Loucy (cell line): ENCODE measurements at regions not wholly inside any gene's neighbourhood (a gene's known extent, or its start where the extent isn't known, plus 50 kb on each side); places are given as distances from the start of the nearest gene placed in this dataset.

Experiments
- EZH2phosphoT487 ChIP-seq: fragments of 200-600 bp; IDR thresholded peaks from 2 replicates; pipeline ENCODE4 v1.6.1; 2018; ENCODE audit warnings: antibody characterized with exemption, mild to moderate bottlenecking, moderate library complexity, borderline replicate concordance
- TF ChIP-seq, protein P1 (sequence below): fragments of 200-600 bp; sonication (generic); conservative IDR thresholded peaks from 2 replicates; pipeline ENCODE4 v1.5.1; 2014; ENCODE audit warnings: mild to moderate bottlenecking, antibody characterized with exemption, low read length

GRCh38 chr14:58752289-58752688 lies 114.5 kb downstream of the DACT1 start:
- TF ChIP-seq, protein P1, sequence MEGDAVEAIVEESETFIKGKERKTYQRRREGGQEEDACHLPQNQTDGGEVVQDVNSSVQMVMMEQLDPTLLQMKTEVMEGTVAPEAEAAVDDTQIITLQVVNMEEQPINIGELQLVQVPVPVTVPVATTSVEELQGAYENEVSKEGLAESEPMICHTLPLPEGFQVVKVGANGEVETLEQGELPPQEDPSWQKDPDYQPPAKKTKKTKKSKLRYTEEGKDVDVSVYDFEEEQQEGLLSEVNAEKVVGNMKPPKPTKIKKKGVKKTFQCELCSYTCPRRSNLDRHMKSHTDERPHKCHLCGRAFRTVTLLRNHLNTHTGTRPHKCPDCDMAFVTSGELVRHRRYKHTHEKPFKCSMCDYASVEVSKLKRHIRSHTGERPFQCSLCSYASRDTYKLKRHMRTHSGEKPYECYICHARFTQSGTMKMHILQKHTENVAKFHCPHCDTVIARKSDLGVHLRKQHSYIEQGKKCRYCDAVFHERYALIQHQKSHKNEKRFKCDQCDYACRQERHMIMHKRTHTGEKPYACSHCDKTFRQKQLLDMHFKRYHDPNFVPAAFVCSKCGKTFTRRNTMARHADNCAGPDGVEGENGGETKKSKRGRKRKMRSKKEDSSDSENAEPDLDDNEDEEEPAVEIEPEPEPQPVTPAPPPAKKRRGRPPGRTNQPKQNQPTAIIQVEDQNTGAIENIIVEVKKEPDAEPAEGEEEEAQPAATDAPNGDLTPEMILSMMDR, result no peak
- TF ChIP-seq EZH2phosphoT487, result no peak
